ENCODE measurements at regions not wholly inside any gene's neighbourhood (a gene's known extent, or its start where the extent isn't known, plus 50 kb on each side); places are given as distances from the start of the nearest gene placed in this dataset.

DNA sequence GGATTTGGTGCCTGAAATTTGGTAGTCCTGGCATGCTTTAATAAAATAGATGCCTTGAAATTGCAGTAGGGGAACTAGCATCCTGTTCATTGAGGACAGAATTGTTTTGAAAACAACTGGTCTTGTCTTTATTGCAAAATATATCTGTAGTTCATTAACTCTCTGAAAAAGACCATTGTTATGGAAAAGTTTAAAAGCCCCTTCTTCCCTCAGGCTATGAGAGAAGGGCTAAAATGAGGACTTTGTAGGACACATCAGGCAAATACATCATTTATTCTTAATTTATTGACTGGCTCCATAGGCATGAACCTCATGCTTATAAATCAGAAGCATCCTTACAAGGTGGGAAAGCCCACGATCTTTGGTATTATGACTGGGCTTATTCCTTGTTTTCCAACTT is 221.0 kb upstream of the CBLB start:
- H3K27ac ChIP-seq (ENCODE audit: low read depth in 1 of 2, low read length in 2 of 2) = no peak overlapping the region
- H3K27me3 ChIP-seq (ENCODE audit: control insufficient read depth in 4 of 4, insufficient read depth in 4 of 4, low read length in 3 of 4) = no peaks in the 10 kb centered on the region
- WGBS = 88% methylated on average over 1 of the region's 1 CpG
- no peak overlapping the region for H3K9ac ChIP-seq (ENCODE audit: low read depth in 1 of 2, low read length in 2 of 2)
- H3K4me3 ChIP-seq (ENCODE audit: low read depth in 1 of 3, low read length in 3 of 3) = no peak overlapping the region
- H3K4me1 ChIP-seq (ENCODE audit: control insufficient read depth in 4 of 4, insufficient read depth in 4 of 4, low read length in 3 of 4) = no peaks in the 10 kb centered on the region
- TF ChIP-seq, protein P1, sequence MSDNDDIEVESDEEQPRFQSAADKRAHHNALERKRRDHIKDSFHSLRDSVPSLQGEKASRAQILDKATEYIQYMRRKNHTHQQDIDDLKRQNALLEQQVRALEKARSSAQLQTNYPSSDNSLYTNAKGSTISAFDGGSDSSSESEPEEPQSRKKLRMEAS (IDR thresholded peaks at IDR 0.05) = no peak
- TF ChIP-seq SP1 (IDR thresholded peaks at IDR 0.05) = no peak
- no peak for TF ChIP-seq FOXA1 (IDR thresholded peaks at IDR 0.05)
- TF ChIP-seq EGR1 (IDR thresholded peaks at IDR 0.05; ENCODE audit: low read depth in 2 of 2) = no peak
- no peak for TF ChIP-seq JUND (IDR thresholded peaks at IDR 0.05)
- TF ChIP-seq, protein P2, sequence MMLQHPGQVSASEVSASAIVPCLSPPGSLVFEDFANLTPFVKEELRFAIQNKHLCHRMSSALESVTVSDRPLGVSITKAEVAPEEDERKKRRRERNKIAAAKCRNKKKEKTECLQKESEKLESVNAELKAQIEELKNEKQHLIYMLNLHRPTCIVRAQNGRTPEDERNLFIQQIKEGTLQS (IDR thresholded peaks at IDR 0.05) = no peak
- no peak for TF ChIP-seq FOXA2 (IDR thresholded peaks at IDR 0.05)
- no peak for TF ChIP-seq GABPA (IDR thresholded peaks at IDR 0.05 in 1 of 2, conservative IDR thresholded peaks at IDR 0.05 in 1 of 2)
- no peak for TF ChIP-seq HNF4G (IDR thresholded peaks at IDR 0.05)
- no peak for TF ChIP-seq RAD21 (IDR thresholded peaks at IDR 0.05)
- TF ChIP-seq RXRA (IDR thresholded peaks at IDR 0.05) = no peak
- no peak for TF ChIP-seq TAF1 (conservative IDR thresholded peaks at IDR 0.05)
- TF ChIP-seq NR2F2 (IDR thresholded peaks at IDR 0.05) = no peak
- no peak for TF ChIP-seq YY1 (IDR thresholded peaks at IDR 0.05)
- TF ChIP-seq, protein P3, sequence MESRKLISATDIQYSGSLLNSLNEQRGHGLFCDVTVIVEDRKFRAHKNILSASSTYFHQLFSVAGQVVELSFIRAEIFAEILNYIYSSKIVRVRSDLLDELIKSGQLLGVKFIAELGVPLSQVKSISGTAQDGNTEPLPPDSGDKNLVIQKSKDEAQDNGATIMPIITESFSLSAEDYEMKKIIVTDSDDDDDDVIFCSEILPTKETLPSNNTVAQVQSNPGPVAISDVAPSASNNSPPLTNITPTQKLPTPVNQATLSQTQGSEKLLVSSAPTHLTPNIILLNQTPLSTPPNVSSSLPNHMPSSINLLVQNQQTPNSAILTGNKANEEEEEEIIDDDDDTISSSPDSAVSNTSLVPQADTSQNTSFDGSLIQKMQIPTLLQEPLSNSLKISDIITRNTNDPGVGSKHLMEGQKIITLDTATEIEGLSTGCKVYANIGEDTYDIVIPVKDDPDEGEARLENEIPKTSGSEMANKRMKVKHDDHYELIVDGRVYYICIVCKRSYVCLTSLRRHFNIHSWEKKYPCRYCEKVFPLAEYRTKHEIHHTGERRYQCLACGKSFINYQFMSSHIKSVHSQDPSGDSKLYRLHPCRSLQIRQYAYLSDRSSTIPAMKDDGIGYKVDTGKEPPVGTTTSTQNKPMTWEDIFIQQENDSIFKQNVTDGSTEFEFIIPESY (IDR thresholded peaks at IDR 0.05) = no peak
- H3K9me3 ChIP-seq (ENCODE audit: control insufficient read depth in 4 of 4, low read length in 3 of 4) = no peaks in the 10 kb centered on the region
- DNase-seq (ENCODE audit: low spot score) = no peak
- H3K36me3 ChIP-seq (ENCODE audit: control insufficient read depth in 4 of 4, insufficient read depth in 3 of 4, low read depth in 1 of 4, low read length in 3 of 4) = no peaks in the 10 kb centered on the region

DNA sequence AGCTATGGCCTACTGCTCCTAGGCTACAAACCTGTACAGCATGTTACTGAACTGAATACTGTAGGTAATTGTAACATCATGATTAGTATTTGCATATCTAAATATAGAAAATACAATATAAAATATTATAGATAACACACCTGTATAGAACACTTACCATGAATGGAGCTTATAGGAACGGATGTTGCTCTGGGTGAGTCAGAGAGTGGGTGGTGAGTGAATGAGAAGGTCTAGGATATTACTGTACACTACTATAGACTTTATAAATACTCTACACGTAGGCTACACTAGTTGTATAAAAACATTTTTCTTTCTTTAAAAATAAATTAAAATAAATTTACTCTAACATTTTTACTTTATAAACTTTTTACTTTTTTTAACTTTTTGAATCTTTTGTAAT is 224.0 kb upstream of the CBLB start:
- H3K36me3 ChIP-seq (ENCODE audit: control insufficient read depth in 4 of 4, insufficient read depth in 3 of 4, low read depth in 1 of 4, low read length in 3 of 4) = no peaks in the 10 kb centered on the region
- no peak for DNase-seq (ENCODE audit: low spot score)
- TF ChIP-seq HNF4A (conservative IDR thresholded peaks at IDR 0.05) (no peak), HNF4G (IDR thresholded peaks at IDR 0.05) (no peak), NR2F2 (IDR thresholded peaks at IDR 0.05) (no peak), FOXA1 (IDR thresholded peaks at IDR 0.05) (no peak), RAD21 (IDR thresholded peaks at IDR 0.05) (no peak), EGR1 (IDR thresholded peaks at IDR 0.05; ENCODE audit: low read depth in 2 of 2) (no peak), GABPA (IDR thresholded peaks at IDR 0.05 in 1 of 2, conservative IDR thresholded peaks at IDR 0.05 in 1 of 2) (no peak), TAF1 (conservative IDR thresholded peaks at IDR 0.05) (no peak), YY1 (IDR thresholded peaks at IDR 0.05) (no peak)
- TF ChIP-seq, protein P4, sequence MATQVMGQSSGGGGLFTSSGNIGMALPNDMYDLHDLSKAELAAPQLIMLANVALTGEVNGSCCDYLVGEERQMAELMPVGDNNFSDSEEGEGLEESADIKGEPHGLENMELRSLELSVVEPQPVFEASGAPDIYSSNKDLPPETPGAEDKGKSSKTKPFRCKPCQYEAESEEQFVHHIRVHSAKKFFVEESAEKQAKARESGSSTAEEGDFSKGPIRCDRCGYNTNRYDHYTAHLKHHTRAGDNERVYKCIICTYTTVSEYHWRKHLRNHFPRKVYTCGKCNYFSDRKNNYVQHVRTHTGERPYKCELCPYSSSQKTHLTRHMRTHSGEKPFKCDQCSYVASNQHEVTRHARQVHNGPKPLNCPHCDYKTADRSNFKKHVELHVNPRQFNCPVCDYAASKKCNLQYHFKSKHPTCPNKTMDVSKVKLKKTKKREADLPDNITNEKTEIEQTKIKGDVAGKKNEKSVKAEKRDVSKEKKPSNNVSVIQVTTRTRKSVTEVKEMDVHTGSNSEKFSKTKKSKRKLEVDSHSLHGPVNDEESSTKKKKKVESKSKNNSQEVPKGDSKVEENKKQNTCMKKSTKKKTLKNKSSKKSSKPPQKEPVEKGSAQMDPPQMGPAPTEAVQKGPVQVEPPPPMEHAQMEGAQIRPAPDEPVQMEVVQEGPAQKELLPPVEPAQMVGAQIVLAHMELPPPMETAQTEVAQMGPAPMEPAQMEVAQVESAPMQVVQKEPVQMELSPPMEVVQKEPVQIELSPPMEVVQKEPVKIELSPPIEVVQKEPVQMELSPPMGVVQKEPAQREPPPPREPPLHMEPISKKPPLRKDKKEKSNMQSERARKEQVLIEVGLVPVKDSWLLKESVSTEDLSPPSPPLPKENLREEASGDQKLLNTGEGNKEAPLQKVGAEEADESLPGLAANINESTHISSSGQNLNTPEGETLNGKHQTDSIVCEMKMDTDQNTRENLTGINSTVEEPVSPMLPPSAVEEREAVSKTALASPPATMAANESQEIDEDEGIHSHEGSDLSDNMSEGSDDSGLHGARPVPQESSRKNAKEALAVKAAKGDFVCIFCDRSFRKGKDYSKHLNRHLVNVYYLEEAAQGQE (IDR thresholded peaks at IDR 0.05) = no peak
- TF ChIP-seq, protein P2 (IDR thresholded peaks at IDR 0.05) = no peak
- TF ChIP-seq, protein P5, sequence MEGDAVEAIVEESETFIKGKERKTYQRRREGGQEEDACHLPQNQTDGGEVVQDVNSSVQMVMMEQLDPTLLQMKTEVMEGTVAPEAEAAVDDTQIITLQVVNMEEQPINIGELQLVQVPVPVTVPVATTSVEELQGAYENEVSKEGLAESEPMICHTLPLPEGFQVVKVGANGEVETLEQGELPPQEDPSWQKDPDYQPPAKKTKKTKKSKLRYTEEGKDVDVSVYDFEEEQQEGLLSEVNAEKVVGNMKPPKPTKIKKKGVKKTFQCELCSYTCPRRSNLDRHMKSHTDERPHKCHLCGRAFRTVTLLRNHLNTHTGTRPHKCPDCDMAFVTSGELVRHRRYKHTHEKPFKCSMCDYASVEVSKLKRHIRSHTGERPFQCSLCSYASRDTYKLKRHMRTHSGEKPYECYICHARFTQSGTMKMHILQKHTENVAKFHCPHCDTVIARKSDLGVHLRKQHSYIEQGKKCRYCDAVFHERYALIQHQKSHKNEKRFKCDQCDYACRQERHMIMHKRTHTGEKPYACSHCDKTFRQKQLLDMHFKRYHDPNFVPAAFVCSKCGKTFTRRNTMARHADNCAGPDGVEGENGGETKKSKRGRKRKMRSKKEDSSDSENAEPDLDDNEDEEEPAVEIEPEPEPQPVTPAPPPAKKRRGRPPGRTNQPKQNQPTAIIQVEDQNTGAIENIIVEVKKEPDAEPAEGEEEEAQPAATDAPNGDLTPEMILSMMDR (IDR thresholded peaks at IDR 0.05; ENCODE audit: low read depth, low read length, missing input control) = no peak
- TF ChIP-seq, protein P3 (IDR thresholded peaks at IDR 0.05) = no peak
- H3K4me3 ChIP-seq (ENCODE audit: low read depth in 1 of 3, low read length in 3 of 3) = no peak overlapping the region
- no peaks in the 10 kb centered on the region for H3K4me1 ChIP-seq (ENCODE audit: control insufficient read depth in 4 of 4, insufficient read depth in 4 of 4, low read length in 3 of 4)
- 91% methylated on average over 2 of the region's 2 CpGs for WGBS
- H3K9me3 ChIP-seq (ENCODE audit: control insufficient read depth in 4 of 4, low read length in 3 of 4) = no peaks in the 10 kb centered on the region
- no peaks in the 10 kb centered on the region for H3K27me3 ChIP-seq (ENCODE audit: control insufficient read depth in 4 of 4, insufficient read depth in 4 of 4, low read length in 3 of 4)
- H3K9ac ChIP-seq (ENCODE audit: low read depth in 1 of 2, low read length in 2 of 2) = no peak overlapping the region
- no peak overlapping the region for H3K27ac ChIP-seq (ENCODE audit: low read depth in 1 of 2, low read length in 2 of 2)

All from liver (tissue), 8 donors.